Stimulated activated naive CD4-positive, alpha-beta T cell (primary cell): ENCODE measurements at regions not wholly inside any gene's neighbourhood (a gene's known extent, or its start where the extent isn't known, plus 50 kb on each side); places are given as distances from the start of the nearest gene placed in this dataset.

Source experiments
- DNase-seq, 6 experiments: peaks; one replicate each; lab custom pipeline; 2025; lab: John Stamatoyannopoulos, UW

DNA sequence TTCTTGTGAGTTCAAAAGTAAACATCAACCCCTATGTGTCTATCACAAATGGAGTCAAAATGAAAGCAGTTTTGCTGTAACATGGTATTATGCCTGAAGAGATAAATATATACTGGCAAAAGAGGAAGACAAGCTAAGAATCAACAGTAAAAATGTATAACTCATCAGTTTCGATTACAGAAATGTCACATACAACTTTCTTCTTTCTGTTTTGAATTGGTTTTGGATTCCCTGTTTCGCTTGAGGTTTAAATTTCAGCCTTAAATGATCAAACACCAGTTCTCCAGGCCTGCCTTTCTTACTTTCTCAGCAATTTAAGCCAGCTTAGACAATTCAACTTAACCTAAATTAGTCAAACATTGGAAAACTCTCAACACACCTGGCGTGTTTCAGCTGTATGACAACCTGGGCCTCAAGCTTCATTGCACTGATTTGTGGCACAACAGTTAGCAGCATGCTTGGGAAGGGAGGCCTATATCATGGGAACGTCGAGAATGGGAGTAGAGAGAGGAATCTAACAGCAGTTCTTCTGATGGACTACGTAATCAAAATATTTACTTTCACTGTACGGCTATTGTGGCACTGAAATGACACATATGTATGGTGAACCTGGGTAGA, 51.9 kb upstream of the MARCKS start:
- no peak for DNase-seq

GRCh38 chr6:113805811-113806495, 51.2 kb upstream of the MARCKS start:
- DNase-seq = no peak
